Brain microvascular endothelial cell (primary cell): ENCODE measurements at regions not wholly inside any gene's neighbourhood (a gene's known extent, or its start where the extent isn't known, plus 50 kb on each side); places are given as distances from the start of the nearest gene placed in this dataset.

Source experiments
- DNase-seq: peaks from one replicate; pipeline ENCODE4 v3.0.0-alpha.2; 2020
- H3K27ac ChIP-seq: fragments of 250-450 bp; sonication (Bioruptor Pico); 2 replicates; pipeline ENCODE4 v1.5.1; 2020; ENCODE audit warnings: mild to moderate bottlenecking, moderate library complexity
- H3K27me3 ChIP-seq: fragments of 250-450 bp; sonication (Bioruptor Pico); replicated peaks from 2 replicates; pipeline ENCODE4 v1.5.1; 2020; ENCODE audit warnings: mild to moderate bottlenecking
- H3K36me3 ChIP-seq: fragments of 250-450 bp; sonication (Bioruptor Pico); replicated peaks from 2 replicates; pipeline ENCODE4 v1.5.1; 2020; ENCODE audit warnings: mild to moderate bottlenecking
- H3K4me3 ChIP-seq: 2 replicates; pipeline ENCODE4 v1.5.1; 2011; ENCODE audit warnings: low read depth, mild to moderate bottlenecking, control low read depth, low read length, moderate library complexity
- in situ Hi-C: cut with HindIII; loops from 2 replicates; pipeline ENCODE4 v1.10.0; 2017; ENCODE audit warnings: low sequenced_read_pairs, low pct_ligation_motif_present
- TF ChIP-seq, protein P1 (sequence below): IDR thresholded peaks from 2 replicates; pipeline ENCODE4 v1.5.1; 2011; ENCODE audit warnings: low read depth, mild to moderate bottlenecking, moderate library complexity, low read length, control low read depth, inconsistent platforms; ENCODE audit errors: missing control alignments

DNA sequence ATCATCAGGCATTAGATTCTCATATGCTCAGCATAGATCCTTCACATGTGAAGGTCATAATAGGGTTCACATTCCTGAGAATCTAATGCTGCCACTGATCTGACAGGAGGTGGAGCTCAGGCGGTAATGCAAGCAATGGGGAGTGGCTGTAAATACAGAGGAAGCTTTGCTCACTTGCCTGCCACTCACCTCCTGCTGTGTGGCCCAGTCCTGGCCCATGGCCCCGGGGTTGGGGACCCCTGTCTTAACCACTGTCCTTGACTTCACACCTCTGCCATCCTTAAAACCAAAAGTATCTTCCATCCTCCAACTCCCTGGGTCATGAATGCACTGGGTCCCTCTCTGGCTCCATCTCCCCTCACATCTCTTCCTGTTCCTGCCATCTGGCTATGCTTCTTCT is 129.1 kb downstream of the HMX1 start:
- no peaks in the 10 kb centered on the region for H3K36me3 ChIP-seq
- no peaks in the 10 kb centered on the region for H3K27me3 ChIP-seq
- in situ Hi-C loops, result no loop called here
- TF ChIP-seq, protein P1, sequence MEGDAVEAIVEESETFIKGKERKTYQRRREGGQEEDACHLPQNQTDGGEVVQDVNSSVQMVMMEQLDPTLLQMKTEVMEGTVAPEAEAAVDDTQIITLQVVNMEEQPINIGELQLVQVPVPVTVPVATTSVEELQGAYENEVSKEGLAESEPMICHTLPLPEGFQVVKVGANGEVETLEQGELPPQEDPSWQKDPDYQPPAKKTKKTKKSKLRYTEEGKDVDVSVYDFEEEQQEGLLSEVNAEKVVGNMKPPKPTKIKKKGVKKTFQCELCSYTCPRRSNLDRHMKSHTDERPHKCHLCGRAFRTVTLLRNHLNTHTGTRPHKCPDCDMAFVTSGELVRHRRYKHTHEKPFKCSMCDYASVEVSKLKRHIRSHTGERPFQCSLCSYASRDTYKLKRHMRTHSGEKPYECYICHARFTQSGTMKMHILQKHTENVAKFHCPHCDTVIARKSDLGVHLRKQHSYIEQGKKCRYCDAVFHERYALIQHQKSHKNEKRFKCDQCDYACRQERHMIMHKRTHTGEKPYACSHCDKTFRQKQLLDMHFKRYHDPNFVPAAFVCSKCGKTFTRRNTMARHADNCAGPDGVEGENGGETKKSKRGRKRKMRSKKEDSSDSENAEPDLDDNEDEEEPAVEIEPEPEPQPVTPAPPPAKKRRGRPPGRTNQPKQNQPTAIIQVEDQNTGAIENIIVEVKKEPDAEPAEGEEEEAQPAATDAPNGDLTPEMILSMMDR, result no peak
- DNase-seq, result no peak
- H3K27ac ChIP-seq, result no peak overlapping the region
- no peak overlapping the region for H3K4me3 ChIP-seq

DNA sequence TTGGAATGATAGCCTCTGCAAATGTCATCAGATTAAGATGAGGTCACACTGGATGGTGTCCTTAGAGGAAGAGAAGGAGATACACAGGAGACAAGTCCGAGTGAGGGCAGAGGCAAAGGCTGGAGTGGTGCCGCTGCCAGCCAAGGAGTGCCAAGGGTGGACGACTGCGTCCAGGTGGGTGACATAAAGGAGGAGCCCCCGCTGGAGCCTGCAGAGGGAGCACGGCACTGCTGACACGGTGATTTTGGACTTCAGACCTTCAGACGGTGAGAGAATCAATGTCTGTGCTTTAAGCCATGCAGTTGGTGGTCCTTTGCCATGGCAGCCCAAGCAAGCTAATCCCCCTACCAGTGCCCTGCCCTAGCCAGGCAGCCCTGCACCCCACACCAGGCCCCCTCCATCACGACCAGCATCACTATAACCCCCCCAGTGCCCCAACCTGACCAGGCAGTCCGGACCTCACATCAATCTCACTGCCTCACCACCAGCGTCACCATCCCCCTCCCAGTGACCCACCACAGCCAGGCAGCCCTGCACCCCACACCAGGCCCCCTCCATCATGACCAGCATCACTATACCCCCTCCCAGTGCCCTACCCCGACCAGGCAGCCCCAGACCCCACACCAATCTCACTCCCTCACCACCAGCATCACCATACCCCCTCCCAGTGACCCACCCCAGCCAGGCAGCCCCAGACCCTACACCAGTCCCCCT is 130.0 kb downstream of the HMX1 start:
- TF ChIP-seq, protein P1, result no peak
- H3K36me3 ChIP-seq, result no peaks in the 10 kb centered on the region
- in situ Hi-C loops, result no loop called here
- H3K27me3 ChIP-seq, result no peaks in the 10 kb centered on the region
- no peak overlapping the region for H3K27ac ChIP-seq
- DNase-seq, result no peak
- H3K4me3 ChIP-seq, result no peak overlapping the region

DNA sequence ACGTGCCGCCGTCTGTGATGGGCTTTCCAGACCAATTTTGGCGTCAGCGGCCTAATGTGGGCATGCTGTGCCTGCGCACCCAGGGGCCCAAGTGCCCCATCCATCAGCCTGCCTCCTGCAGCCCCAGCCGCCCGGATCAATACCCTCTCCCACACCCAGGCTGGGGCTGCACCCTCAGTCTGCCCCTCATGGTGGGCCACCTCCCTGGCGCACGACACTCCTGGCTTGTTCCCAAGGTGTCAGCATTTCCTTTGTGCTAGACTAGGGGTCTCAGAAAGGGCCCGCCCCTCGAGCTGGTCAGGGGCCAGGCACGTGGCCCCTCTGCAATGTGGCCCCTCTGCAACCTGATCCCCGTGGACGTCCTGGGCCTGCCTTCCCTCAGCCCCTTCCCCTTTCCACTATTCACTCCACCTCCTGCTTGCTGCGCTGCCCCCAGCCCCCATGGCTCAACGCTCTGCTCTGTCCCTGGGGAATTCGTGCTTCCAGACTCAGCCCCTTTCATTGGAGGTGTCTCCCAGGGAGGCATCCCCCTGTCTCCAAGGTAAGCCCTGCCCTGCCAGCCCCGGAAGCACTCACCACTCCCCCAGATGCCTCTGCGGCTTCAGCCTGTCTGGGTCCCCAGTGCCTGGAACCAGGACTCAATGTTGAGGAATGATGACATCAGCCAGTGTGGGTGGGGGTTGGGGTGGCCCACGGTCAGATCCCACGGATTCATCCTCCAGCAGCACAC is 130.8 kb downstream of the HMX1 start:
- DNase-seq, result no peak
- H3K27ac ChIP-seq, result no peak overlapping the region
- no peaks in the 10 kb centered on the region for H3K27me3 ChIP-seq
- H3K36me3 ChIP-seq, result no peaks in the 10 kb centered on the region
- no peak overlapping the region for H3K4me3 ChIP-seq
- TF ChIP-seq, protein P1, result no peak
- in situ Hi-C loops, result no loop called here

DNA sequence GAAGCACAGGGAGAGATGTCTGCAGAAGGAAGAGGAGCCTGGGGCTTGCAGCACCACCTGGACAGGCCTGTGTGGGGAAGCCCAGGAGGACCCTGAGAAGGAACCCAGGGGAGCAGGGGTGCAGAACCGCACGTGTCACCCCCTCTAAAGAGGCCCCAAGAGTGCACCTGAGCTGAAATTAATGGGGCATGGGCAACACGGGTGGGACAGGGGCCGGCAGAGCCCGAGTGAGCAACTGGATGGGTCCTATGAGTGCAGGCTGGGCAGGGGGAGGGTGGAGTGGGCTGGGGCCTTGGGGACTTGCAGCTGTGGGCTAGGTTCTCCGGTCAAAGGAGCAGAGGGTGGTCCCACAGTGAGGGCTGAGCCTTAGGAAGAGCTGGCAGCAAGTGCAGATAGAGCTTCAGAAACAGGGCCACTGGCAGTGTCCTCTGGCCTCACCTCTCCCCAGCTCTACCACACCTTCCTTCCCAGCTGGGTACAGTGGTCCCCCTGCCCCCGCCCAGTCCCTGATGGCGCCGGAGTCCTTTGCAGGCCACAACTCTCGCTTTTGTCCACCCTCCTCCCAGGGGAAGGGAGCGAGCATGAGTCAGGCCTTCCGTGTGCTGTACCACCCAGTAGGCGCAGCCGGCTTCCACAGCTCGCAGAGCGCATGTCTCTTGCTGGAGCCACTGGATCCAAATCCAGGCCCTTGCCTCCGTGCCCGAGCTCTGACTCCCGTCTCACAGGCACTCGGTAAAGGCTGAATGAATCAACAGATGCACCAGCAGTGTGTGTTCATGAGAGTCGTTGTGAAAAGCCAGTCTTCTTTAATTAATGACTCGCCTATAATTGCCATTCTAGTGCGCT is 131.6 kb downstream of the HMX1 start:
- no peaks in the 10 kb centered on the region for H3K36me3 ChIP-seq
- TF ChIP-seq, protein P1, result no peak
- no peak overlapping the region for H3K27ac ChIP-seq
- in situ Hi-C loops, result no loop called here
- H3K27me3 ChIP-seq, result no peaks in the 10 kb centered on the region
- no peak for DNase-seq
- H3K4me3 ChIP-seq, result no peak overlapping the region

DNA sequence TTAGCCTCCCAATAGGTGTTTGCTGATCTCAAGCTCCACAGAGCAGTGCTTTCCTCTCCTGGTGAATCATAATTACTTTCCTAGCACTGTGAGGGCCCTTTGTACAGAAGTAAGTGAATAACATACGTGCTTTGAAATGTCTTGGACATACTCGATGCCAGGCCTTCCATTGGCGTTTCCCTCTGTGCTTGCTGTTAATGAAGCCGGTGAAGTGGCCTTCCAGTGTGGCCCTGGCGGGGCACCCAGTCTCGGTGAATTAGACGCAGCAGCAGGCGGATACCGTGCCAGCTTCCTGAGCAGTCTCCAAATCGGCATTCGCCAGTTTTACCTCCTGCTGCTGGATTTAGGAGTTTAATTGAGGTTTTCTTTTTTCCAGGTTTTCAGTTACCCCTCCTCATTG is 132.3 kb downstream of the HMX1 start:
- H3K27ac ChIP-seq, result no peak overlapping the region
- H3K36me3 ChIP-seq, result no peaks in the 10 kb centered on the region
- H3K27me3 ChIP-seq, result no peaks in the 10 kb centered on the region
- no peak for DNase-seq
- TF ChIP-seq, protein P1, result no peak
- in situ Hi-C loops, result no loop called here
- H3K4me3 ChIP-seq, result no peak overlapping the region
